ENCODE measurements at regions not wholly inside any gene's neighbourhood (a gene's known extent, or its start where the extent isn't known, plus 50 kb on each side); places are given as distances from the start of the nearest gene placed in this dataset.

DNA sequence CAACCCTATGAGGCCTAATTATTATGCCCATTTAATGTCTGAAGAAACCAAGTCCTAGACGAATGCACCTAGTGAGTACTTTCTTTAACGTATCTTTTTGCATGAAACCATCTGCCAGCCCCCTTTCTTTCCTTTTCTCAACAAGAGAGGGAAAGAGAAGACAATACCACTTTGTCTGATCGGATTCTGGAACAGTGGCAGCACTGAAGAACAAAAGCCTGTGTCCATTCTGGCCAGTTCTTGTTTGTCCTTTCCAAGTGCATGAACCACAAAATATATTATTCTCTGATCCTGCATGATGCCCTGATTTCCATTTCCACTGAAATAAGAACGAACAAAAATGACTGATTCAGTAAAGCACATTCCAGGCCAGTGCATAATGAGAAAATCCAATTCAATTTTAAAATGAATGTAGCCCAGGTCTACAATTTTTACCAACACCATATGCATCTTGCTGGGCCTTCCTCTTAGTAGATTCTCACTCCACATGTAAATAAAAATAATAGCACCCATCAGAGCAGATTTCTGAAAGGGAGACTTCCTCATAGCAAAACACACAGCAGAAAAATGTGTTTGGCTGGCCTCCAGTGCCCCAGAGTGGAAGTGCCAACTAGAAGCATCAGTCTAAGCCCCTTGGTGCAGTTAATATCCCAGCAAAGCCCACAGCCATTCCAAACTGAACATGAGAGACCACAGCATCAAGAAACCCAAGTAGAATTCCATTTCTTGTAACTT is 422.6 kb upstream of the ID2 start:
- TF ChIP-seq ZNF629 (tag by site-specific recombination; IDR thresholded peaks at IDR 0.05): no peak
- TF ChIP-seq ZNF785 (tag by site-specific recombination; IDR thresholded peaks at IDR 0.05): no peak
- TF ChIP-seq ZNF510 (tag by site-specific recombination; IDR thresholded peaks at IDR 0.05; ENCODE audit: insufficient replicate concordance): no peak
- TF ChIP-seq, protein P1, sequence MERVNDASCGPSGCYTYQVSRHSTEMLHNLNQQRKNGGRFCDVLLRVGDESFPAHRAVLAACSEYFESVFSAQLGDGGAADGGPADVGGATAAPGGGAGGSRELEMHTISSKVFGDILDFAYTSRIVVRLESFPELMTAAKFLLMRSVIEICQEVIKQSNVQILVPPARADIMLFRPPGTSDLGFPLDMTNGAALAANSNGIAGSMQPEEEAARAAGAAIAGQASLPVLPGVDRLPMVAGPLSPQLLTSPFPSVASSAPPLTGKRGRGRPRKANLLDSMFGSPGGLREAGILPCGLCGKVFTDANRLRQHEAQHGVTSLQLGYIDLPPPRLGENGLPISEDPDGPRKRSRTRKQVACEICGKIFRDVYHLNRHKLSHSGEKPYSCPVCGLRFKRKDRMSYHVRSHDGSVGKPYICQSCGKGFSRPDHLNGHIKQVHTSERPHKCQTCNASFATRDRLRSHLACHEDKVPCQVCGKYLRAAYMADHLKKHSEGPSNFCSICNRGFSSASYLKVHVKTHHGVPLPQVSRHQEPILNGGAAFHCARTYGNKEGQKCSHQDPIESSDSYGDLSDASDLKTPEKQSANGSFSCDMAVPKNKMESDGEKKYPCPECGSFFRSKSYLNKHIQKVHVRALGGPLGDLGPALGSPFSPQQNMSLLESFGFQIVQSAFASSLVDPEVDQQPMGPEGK (tag by site-specific recombination; IDR thresholded peaks at IDR 0.05): no peak
- TF ChIP-seq ZNF473 (tag by site-specific recombination; IDR thresholded peaks at IDR 0.05): no peak
- TF ChIP-seq ZNF211 (tag by site-specific recombination; IDR thresholded peaks at IDR 0.05; ENCODE audit: low read depth): no peak
- no peak for TF ChIP-seq KLF7 (tag by site-specific recombination; IDR thresholded peaks at IDR 0.05; ENCODE audit: borderline replicate concordance)
- TF ChIP-seq KLF10 (tag by site-specific recombination; IDR thresholded peaks at IDR 0.05): no peak
- TF ChIP-seq ZNF146 (tag by site-specific recombination; IDR thresholded peaks at IDR 0.05): no peak
- TF ChIP-seq, protein P2, sequence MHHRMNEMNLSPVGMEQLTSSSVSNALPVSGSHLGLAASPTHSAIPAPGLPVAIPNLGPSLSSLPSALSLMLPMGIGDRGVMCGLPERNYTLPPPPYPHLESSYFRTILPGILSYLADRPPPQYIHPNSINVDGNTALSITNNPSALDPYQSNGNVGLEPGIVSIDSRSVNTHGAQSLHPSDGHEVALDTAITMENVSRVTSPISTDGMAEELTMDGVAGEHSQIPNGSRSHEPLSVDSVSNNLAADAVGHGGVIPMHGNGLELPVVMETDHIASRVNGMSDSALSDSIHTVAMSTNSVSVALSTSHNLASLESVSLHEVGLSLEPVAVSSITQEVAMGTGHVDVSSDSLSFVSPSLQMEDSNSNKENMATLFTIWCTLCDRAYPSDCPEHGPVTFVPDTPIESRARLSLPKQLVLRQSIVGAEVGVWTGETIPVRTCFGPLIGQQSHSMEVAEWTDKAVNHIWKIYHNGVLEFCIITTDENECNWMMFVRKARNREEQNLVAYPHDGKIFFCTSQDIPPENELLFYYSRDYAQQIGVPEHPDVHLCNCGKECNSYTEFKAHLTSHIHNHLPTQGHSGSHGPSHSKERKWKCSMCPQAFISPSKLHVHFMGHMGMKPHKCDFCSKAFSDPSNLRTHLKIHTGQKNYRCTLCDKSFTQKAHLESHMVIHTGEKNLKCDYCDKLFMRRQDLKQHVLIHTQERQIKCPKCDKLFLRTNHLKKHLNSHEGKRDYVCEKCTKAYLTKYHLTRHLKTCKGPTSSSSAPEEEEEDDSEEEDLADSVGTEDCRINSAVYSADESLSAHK (tag by site-specific recombination; IDR thresholded peaks at IDR 0.05): no peak
- no peak for TF ChIP-seq ZNF394 (tag by site-specific recombination; IDR thresholded peaks at IDR 0.05; ENCODE audit: borderline replicate concordance)
- TF ChIP-seq, protein P3, sequence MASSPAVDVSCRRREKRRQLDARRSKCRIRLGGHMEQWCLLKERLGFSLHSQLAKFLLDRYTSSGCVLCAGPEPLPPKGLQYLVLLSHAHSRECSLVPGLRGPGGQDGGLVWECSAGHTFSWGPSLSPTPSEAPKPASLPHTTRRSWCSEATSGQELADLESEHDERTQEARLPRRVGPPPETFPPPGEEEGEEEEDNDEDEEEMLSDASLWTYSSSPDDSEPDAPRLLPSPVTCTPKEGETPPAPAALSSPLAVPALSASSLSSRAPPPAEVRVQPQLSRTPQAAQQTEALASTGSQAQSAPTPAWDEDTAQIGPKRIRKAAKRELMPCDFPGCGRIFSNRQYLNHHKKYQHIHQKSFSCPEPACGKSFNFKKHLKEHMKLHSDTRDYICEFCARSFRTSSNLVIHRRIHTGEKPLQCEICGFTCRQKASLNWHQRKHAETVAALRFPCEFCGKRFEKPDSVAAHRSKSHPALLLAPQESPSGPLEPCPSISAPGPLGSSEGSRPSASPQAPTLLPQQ (tag by site-specific recombination; IDR thresholded peaks at IDR 0.05): no peak
- no peak for TF ChIP-seq ZNF658 (tag by site-specific recombination; IDR thresholded peaks at IDR 0.05)
- TF ChIP-seq, protein P4, sequence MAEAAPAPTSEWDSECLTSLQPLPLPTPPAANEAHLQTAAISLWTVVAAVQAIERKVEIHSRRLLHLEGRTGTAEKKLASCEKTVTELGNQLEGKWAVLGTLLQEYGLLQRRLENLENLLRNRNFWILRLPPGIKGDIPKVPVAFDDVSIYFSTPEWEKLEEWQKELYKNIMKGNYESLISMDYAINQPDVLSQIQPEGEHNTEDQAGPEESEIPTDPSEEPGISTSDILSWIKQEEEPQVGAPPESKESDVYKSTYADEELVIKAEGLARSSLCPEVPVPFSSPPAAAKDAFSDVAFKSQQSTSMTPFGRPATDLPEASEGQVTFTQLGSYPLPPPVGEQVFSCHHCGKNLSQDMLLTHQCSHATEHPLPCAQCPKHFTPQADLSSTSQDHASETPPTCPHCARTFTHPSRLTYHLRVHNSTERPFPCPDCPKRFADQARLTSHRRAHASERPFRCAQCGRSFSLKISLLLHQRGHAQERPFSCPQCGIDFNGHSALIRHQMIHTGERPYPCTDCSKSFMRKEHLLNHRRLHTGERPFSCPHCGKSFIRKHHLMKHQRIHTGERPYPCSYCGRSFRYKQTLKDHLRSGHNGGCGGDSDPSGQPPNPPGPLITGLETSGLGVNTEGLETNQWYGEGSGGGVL (tag by site-specific recombination; IDR thresholded peaks at IDR 0.05): no peak
- TF ChIP-seq, protein P5, sequence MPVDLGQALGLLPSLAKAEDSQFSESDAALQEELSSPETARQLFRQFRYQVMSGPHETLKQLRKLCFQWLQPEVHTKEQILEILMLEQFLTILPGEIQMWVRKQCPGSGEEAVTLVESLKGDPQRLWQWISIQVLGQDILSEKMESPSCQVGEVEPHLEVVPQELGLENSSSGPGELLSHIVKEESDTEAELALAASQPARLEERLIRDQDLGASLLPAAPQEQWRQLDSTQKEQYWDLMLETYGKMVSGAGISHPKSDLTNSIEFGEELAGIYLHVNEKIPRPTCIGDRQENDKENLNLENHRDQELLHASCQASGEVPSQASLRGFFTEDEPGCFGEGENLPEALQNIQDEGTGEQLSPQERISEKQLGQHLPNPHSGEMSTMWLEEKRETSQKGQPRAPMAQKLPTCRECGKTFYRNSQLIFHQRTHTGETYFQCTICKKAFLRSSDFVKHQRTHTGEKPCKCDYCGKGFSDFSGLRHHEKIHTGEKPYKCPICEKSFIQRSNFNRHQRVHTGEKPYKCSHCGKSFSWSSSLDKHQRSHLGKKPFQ (tag by site-specific recombination; IDR thresholded peaks at IDR 0.05): no peak
- TF ChIP-seq ZNF521 (tag by site-specific recombination; IDR thresholded peaks at IDR 0.05): no peak
- no peak for TF ChIP-seq GLIS1 (tag by site-specific recombination; IDR thresholded peaks at IDR 0.05)
- no peaks in the 10 kb centered on the region for H3K36me3 ChIP-seq (ENCODE audit: control insufficient read depth in 2 of 2, insufficient read depth in 1 of 2, low read length in 2 of 2)
- no peak overlapping the region for H3K27ac ChIP-seq (ENCODE audit: extremely low read depth, low read depth, low read length)
- ChIA-PET POLR2A (no interaction called here), CTCF (no interaction called here)
- no peaks in the 10 kb centered on the region for H3K9me3 ChIP-seq (ENCODE audit: control insufficient read depth, insufficient read depth, low read depth, low read length)
- no peaks in the 10 kb centered on the region for H3K4me1 ChIP-seq (ENCODE audit: control insufficient read depth, insufficient read depth, low read length)
- H3K4me3 ChIP-seq (ENCODE audit: low read depth, low read length): no peak overlapping the region
